Neural progenitor cell (in vitro differentiated cells): ENCODE measurements at regions not wholly inside any gene's neighbourhood (a gene's known extent, or its start where the extent isn't known, plus 50 kb on each side); places are given as distances from the start of the nearest gene placed in this dataset.
"Not testable (repeated sequence)": the region's sequence is repeated elsewhere in the genome, so short reads cannot be mapped to it uniquely, and the experiment has no call there.

Source experiments
- DNase-seq: peaks from one replicate; pipeline ENCODE4 v3.0.0-alpha.2; 2016; ENCODE audit warnings: low spot score
- H2AFZ ChIP-seq: fragments of 200-600 bp; sonication (generic); replicated peaks from 2 replicates; pipeline ENCODE4 v1.6.1; 2016; ENCODE audit warnings: antibody characterized with exemption
- H3F3A ChIP-seq: fragments of 200-600 bp; sonication (generic); 2 replicates; pipeline ENCODE4 v1.6.1; 2016; ENCODE audit warnings: antibody characterized with exemption, low read depth
- H3K27ac ChIP-seq: fragments of 200-600 bp; sonication (generic); 2 replicates; pipeline ENCODE4 v1.5.1; 2016; ENCODE audit warnings: mild to moderate bottlenecking
- H3K27me3 ChIP-seq: fragments of 200-600 bp; sonication (generic); 2 replicates; pipeline ENCODE4 v1.6.1; 2016; ENCODE audit warnings: mild to moderate bottlenecking, moderate library complexity
- H3K36me3 ChIP-seq: fragments of 200-600 bp; sonication (generic); 2 replicates; pipeline ENCODE4 v1.5.1; 2016
- H3K4me1 ChIP-seq: fragments of 200-600 bp; sonication (generic); 2 replicates; pipeline ENCODE4 v1.6.1; 2016; ENCODE audit warnings: mixed run types
- H3K4me2 ChIP-seq: fragments of 200-600 bp; sonication (generic); 2 replicates; pipeline ENCODE4 v1.6.1; 2016
- H3K4me3 ChIP-seq: fragments of 200-600 bp; sonication (generic); 2 replicates; pipeline ENCODE4 v1.5.1; 2016
- H3K79me2 ChIP-seq: fragments of 200-600 bp; sonication (generic); 2 replicates; pipeline ENCODE4 v1.6.1; 2016; ENCODE audit warnings: low read depth
- H3K9ac ChIP-seq: fragments of 200-600 bp; sonication (generic); 2 replicates; pipeline ENCODE4 v1.6.1; 2016
- H3K9me3 ChIP-seq: fragments of 200-600 bp; sonication (generic); 2 replicates; pipeline ENCODE4 v1.5.1; 2016; ENCODE audit warnings: low read depth
- H4K20me1 ChIP-seq: fragments of 200-600 bp; sonication (generic); 2 replicates; pipeline ENCODE4 v1.6.1; 2016; ENCODE audit warnings: low read depth
- H3K27ac Mint-ChIP-seq: 3 replicates; pipeline ENCODE4 v1.8.0; 2021; ENCODE audit warnings: mixed read lengths
- H3K27me3 Mint-ChIP-seq: 2 replicates; pipeline ENCODE4 v1.8.0; 2022; ENCODE audit warnings: low read depth, mild to moderate bottlenecking, inconsistent platforms, moderate library complexity, mixed read lengths; ENCODE audit not compliant: insufficient read depth
- H3K36me3 Mint-ChIP-seq: 3 replicates; pipeline ENCODE4 v1.8.0; 2021; ENCODE audit warnings: mixed read lengths
- H3K4me1 Mint-ChIP-seq: 3 replicates; pipeline ENCODE4 v1.8.0; 2021; ENCODE audit warnings: mixed read lengths
- H3K4me3 Mint-ChIP-seq: 3 replicates; pipeline ENCODE4 v1.8.0; 2021; ENCODE audit warnings: mild to moderate bottlenecking, moderate library complexity, mixed read lengths
- H3K9me3 Mint-ChIP-seq: 3 replicates; pipeline ENCODE4 v1.8.0; 2020; ENCODE audit warnings: mixed read lengths
- EZH2 ChIP-seq: fragments of 200-600 bp; sonication (generic); IDR thresholded peaks from 2 replicates; pipeline ENCODE4 v1.6.1; 2017; ENCODE audit warnings: antibody characterized with exemption, mild to moderate bottlenecking, moderate library complexity
- EZH2phosphoT487 ChIP-seq: fragments of 200-600 bp; sonication (generic); IDR thresholded peaks from 2 replicates; pipeline ENCODE4 v1.6.1; 2017; ENCODE audit warnings: antibody characterized with exemption
- TF ChIP-seq, protein P1 (sequence below): fragments of 200-600 bp; sonication (generic); IDR thresholded peaks from 2 replicates; pipeline ENCODE4 v1.5.1; 2017; ENCODE audit warnings: antibody characterized with exemption, mild to moderate bottlenecking

- Mint-ChIP-seq H3K9me3 (no peaks in the 10 kb centered on the region), H3K4me1 (peaks cover 8% of the 10 kb centered on the region), H3K27me3 (peaks cover 5% of the 10 kb centered on the region), H3K36me3 (no peaks in the 10 kb centered on the region), H3K4me3 (no peak overlapping the region), H3K27ac (no peak overlapping the region)
- no peaks in the 10 kb centered on the region for H3K36me3 ChIP-seq
- H3K4me3 ChIP-seq: no peak overlapping the region
- TF ChIP-seq, protein P1, sequence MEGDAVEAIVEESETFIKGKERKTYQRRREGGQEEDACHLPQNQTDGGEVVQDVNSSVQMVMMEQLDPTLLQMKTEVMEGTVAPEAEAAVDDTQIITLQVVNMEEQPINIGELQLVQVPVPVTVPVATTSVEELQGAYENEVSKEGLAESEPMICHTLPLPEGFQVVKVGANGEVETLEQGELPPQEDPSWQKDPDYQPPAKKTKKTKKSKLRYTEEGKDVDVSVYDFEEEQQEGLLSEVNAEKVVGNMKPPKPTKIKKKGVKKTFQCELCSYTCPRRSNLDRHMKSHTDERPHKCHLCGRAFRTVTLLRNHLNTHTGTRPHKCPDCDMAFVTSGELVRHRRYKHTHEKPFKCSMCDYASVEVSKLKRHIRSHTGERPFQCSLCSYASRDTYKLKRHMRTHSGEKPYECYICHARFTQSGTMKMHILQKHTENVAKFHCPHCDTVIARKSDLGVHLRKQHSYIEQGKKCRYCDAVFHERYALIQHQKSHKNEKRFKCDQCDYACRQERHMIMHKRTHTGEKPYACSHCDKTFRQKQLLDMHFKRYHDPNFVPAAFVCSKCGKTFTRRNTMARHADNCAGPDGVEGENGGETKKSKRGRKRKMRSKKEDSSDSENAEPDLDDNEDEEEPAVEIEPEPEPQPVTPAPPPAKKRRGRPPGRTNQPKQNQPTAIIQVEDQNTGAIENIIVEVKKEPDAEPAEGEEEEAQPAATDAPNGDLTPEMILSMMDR: no peak
- no peak for TF ChIP-seq EZH2phosphoT487
- no peak for TF ChIP-seq EZH2
- no peaks in the 10 kb centered on the region for H3K79me2 ChIP-seq
- H3K27ac ChIP-seq: no peak overlapping the region
- no peaks in the 10 kb centered on the region for H4K20me1 ChIP-seq
- H3K4me2 ChIP-seq: no peak overlapping the region
- H3K9me3 ChIP-seq: no peaks in the 10 kb centered on the region
- peaks cover 99% of the 10 kb centered on the region for H3K27me3 ChIP-seq
- no peak overlapping the region for H3K9ac ChIP-seq
- no peak overlapping the region for H2AFZ ChIP-seq
- no peak for DNase-seq
- no peaks in the 10 kb centered on the region for H3K4me1 ChIP-seq
- H3F3A ChIP-seq: no peaks in the 10 kb centered on the region
Measured at GRCh38 chr22:22178992-22179391, 65.6 kb upstream of the VPREB1 start.

GRCh38 chr22:22178355-22178965 is 66.1 kb upstream of the VPREB1 start:
- H2AFZ ChIP-seq: no peak overlapping the region
- H3K4me3 ChIP-seq: no peak overlapping the region
- no peak overlapping the region for H3K4me2 ChIP-seq
- Mint-ChIP-seq H3K36me3 (no peaks in the 10 kb centered on the region), H3K27me3 (peaks cover 5% of the 10 kb centered on the region), H3K27ac (no peak overlapping the region), H3K9me3 (no peaks in the 10 kb centered on the region), H3K4me1 (peaks cover 8% of the 10 kb centered on the region), H3K4me3 (no peak overlapping the region)
- no peaks in the 10 kb centered on the region for H3K4me1 ChIP-seq
- H3K9ac ChIP-seq: no peak overlapping the region
- no peaks in the 10 kb centered on the region for H3K79me2 ChIP-seq
- H3F3A ChIP-seq: no peaks in the 10 kb centered on the region
- no peak for DNase-seq
- no peaks in the 10 kb centered on the region for H3K36me3 ChIP-seq
- H3K27ac ChIP-seq: no peak overlapping the region
- H4K20me1 ChIP-seq: no peaks in the 10 kb centered on the region
- H3K9me3 ChIP-seq: no peaks in the 10 kb centered on the region
- peaks cover 97% of the 10 kb centered on the region for H3K27me3 ChIP-seq
- TF ChIP-seq EZH2 (no peak), EZH2phosphoT487 (no peak)
- TF ChIP-seq, protein P1: no peak

- H3K9me3 Mint-ChIP-seq: no peaks in the 10 kb centered on the region
- H3K4me1 Mint-ChIP-seq: peaks cover 8% of the 10 kb centered on the region
Measured at GRCh38 chr22:22176929-22177616, 67.5 kb upstream of the VPREB1 start.

DNA sequence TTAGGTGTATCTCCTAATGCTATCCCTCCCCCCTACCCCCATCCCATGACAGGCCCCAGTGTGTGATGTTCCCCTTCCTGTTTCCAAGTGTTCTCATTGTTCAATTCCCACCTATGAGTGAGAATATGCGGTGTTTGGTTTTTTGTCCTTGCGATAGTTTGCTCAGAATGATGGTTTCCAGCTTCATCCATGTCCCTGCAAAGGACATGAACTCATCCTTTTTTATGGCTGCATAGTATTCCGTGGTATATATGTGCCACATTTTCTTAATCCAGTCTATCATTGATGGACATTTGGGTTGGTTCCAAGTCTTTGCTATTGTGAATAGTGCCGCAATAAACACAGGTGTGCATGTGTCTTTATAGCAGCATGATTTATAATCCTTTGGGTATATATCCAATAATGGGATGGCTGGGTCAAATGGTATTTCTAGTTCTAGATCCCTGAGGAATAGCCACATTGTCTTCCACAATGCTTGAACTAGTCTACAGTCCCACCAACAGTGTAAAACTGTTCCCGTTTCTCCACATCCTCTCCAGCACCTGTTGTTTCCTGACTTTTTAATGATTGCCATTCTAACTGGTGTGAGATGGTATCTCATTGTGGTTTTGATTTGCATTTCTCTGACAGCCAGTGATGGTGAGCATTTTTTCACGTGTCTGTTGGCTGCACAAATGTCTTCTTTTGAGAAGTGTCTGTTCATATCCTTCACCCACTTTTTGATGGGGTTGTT is 71.5 kb upstream of the VPREB1 start:
- H3K4me3 ChIP-seq, H3K9ac ChIP-seq, DNase-seq, H3K27ac Mint-ChIP-seq, H4K20me1 ChIP-seq, H3K36me3 ChIP-seq, H3K27ac ChIP-seq, H3F3A ChIP-seq, H2AFZ ChIP-seq, H3K36me3 Mint-ChIP-seq, H3K4me1 Mint-ChIP-seq, H3K9me3 Mint-ChIP-seq, H3K79me2 ChIP-seq, H3K9me3 ChIP-seq, H3K4me3 Mint-ChIP-seq, H3K4me1 ChIP-seq, H3K4me2 ChIP-seq, H3K27me3 Mint-ChIP-seq: not testable (repeated sequence)
- H3K27me3 ChIP-seq: peaks cover 97% of the 10 kb centered on the region

More at GRCh38 chr22:22176929-22177616, 67.5 kb upstream of the VPREB1 start:
- Histone ChIP-seq H3K4me2 (no peak overlapping the region), H3K9ac (no peak overlapping the region), H3K36me3 (no peaks in the 10 kb centered on the region), H3K27ac (no peak overlapping the region), H3K9me3 (no peaks in the 10 kb centered on the region), H3K79me2 (no peaks in the 10 kb centered on the region), H3F3A (no peaks in the 10 kb centered on the region), H3K27me3 (peaks cover 97% of the 10 kb centered on the region), H3K4me1 (no peaks in the 10 kb centered on the region), H4K20me1 (no peaks in the 10 kb centered on the region), H3K4me3 (no peak overlapping the region), H2AFZ (no peak overlapping the region)
- Mint-ChIP-seq H3K36me3 (no peaks in the 10 kb centered on the region), H3K4me3 (no peak overlapping the region), H3K27me3 (peaks cover 2% of the 10 kb centered on the region), H3K27ac (no peak overlapping the region)
- no peak for DNase-seq
- TF ChIP-seq EZH2 (no peak), EZH2phosphoT487 (no peak)
- TF ChIP-seq, protein P1: no peak
